Loucy (cell line): ENCODE measurements at regions not wholly inside any gene's neighbourhood (a gene's known extent, or its start where the extent isn't known, plus 50 kb on each side); places are given as distances from the start of the nearest gene placed in this dataset.

Experiments used
- H2AFZ ChIP-seq: fragments of 200-600 bp; sonication (generic); 2 replicates; pipeline ENCODE4 v1.6.0; 2016; ENCODE audit warnings: antibody characterized with exemption, mild to moderate bottlenecking, low read length, moderate library complexity
- H3F3A ChIP-seq: fragments of 200-600 bp; 2 replicates; pipeline ENCODE4 v1.6.0; 2016; ENCODE audit warnings: antibody characterized with exemption, low read depth, mild to moderate bottlenecking
- H3K27me3 ChIP-seq: fragments of 200-600 bp; sonication (generic); 2 replicates; pipeline ENCODE4 v1.6.1; 2014; ENCODE audit warnings: low read length, mild to moderate bottlenecking; ENCODE audit not compliant: insufficient read depth, poor library complexity, severe bottlenecking
- H3K36me3 ChIP-seq: fragments of 200-600 bp; sonication (generic); 2 replicates; pipeline ENCODE4 v1.6.1; 2016; ENCODE audit warnings: low read length; ENCODE audit not compliant: insufficient read depth
- H3K4me1 ChIP-seq: fragments of 200-600 bp; sonication (generic); 2 replicates; pipeline ENCODE4 v1.5.1; 2014; ENCODE audit warnings: low read length, mild to moderate bottlenecking; ENCODE audit not compliant: insufficient read depth, poor library complexity, severe bottlenecking
- H3K4me2 ChIP-seq: fragments of 200-600 bp; sonication (generic); 2 replicates; pipeline ENCODE4 v1.6.0; 2014; ENCODE audit warnings: antibody characterized with exemption, low read length, low read depth, mild to moderate bottlenecking; ENCODE audit not compliant: poor library complexity, severe bottlenecking
- H3K4me3 ChIP-seq: fragments of 200-600 bp; sonication (generic); 2 replicates; pipeline ENCODE4 v1.5.1; 2014; ENCODE audit warnings: low read length, mild to moderate bottlenecking, mixed read lengths; ENCODE audit not compliant: poor library complexity, severe bottlenecking
- H3K79me2 ChIP-seq: fragments of 200-600 bp; sonication (generic); 2 replicates; pipeline ENCODE4 v1.6.1; 2014; ENCODE audit warnings: low read length; ENCODE audit not compliant: insufficient read depth
- H3K9ac ChIP-seq: fragments of 200-600 bp; sonication (generic); 2 replicates; pipeline ENCODE4 v1.6.0; 2014; ENCODE audit warnings: mild to moderate bottlenecking, low read depth, low read length, moderate library complexity; ENCODE audit not compliant: poor library complexity, severe bottlenecking
- H3K9me2 ChIP-seq: fragments of 200-600 bp; sonication (generic); replicated peaks from 2 replicates; pipeline ENCODE4 v1.6.1; 2016; ENCODE audit warnings: low read depth, low read length, mixed read lengths
- H3K9me3 ChIP-seq: fragments of 200-600 bp; sonication (generic); 2 replicates; pipeline ENCODE4 v1.6.1; 2014; ENCODE audit warnings: mild to moderate bottlenecking, antibody characterized with exemption, low read length, low read depth; ENCODE audit not compliant: insufficient read depth
- H4K20me1 ChIP-seq: fragments of 200-600 bp; sonication (generic); 2 replicates; pipeline ENCODE4 v1.6.0; 2014; ENCODE audit warnings: antibody characterized with exemption, low read length, mild to moderate bottlenecking; ENCODE audit not compliant: insufficient read depth, poor library complexity, severe bottlenecking
- CTCF ChIP-seq: fragments of 200-600 bp; sonication (generic); conservative IDR thresholded peaks from 2 replicates; pipeline ENCODE4 v1.5.1; 2014; ENCODE audit warnings: mild to moderate bottlenecking, antibody characterized with exemption, low read length
- EZH2phosphoT487 ChIP-seq: fragments of 200-600 bp; IDR thresholded peaks from 2 replicates; pipeline ENCODE4 v1.6.1; 2018; ENCODE audit warnings: antibody characterized with exemption, mild to moderate bottlenecking, moderate library complexity, borderline replicate concordance

- no peak overlapping the region for H3K4me2 ChIP-seq
- H3K9me2 ChIP-seq, result no peaks in the 10 kb centered on the region
- no peaks in the 10 kb centered on the region for H3K36me3 ChIP-seq
- H3K4me3 ChIP-seq, result no peak overlapping the region
- no peak overlapping the region for H2AFZ ChIP-seq
- peaks cover 22% of the 10 kb centered on the region for H3K4me1 ChIP-seq
- no peaks in the 10 kb centered on the region for H4K20me1 ChIP-seq
- TF ChIP-seq EZH2phosphoT487, result no peak
- TF ChIP-seq CTCF, result no peak
- H3K9ac ChIP-seq, result no peak overlapping the region
- no peaks in the 10 kb centered on the region for H3K27me3 ChIP-seq
- H3F3A ChIP-seq, result no peaks in the 10 kb centered on the region
- H3K79me2 ChIP-seq, result no peaks in the 10 kb centered on the region
- no peaks in the 10 kb centered on the region for H3K9me3 ChIP-seq
Measured at GRCh38 chr6:40723967-40724366, 136.8 kb upstream of the LRFN2 start.

GRCh38 chr6:40722553-40723258 is 135.5 kb upstream of the LRFN2 start:
- H3K9me3 ChIP-seq, result no peaks in the 10 kb centered on the region
- no peaks in the 10 kb centered on the region for H3K79me2 ChIP-seq
- H3K9me2 ChIP-seq, result no peaks in the 10 kb centered on the region
- no peak overlapping the region for H3K4me2 ChIP-seq
- no peak for TF ChIP-seq CTCF
- no peak for TF ChIP-seq EZH2phosphoT487
- H4K20me1 ChIP-seq, result no peaks in the 10 kb centered on the region
- no peak overlapping the region for H2AFZ ChIP-seq
- no peaks in the 10 kb centered on the region for H3F3A ChIP-seq
- no peaks in the 10 kb centered on the region for H3K27me3 ChIP-seq
- no peak overlapping the region for H3K9ac ChIP-seq
- no peaks in the 10 kb centered on the region for H3K36me3 ChIP-seq
- no peak overlapping the region for H3K4me3 ChIP-seq
- H3K4me1 ChIP-seq, result peaks cover 22% of the 10 kb centered on the region

GRCh38 chr6:40722091-40722490 is 134.9 kb upstream of the LRFN2 start:
- Histone ChIP-seq H3K4me1 (peaks cover 25% of the 10 kb centered on the region), H3K27me3 (no peaks in the 10 kb centered on the region), H3K4me2 (no peak overlapping the region), H3K9me3 (no peaks in the 10 kb centered on the region), H3F3A (no peaks in the 10 kb centered on the region), H3K79me2 (no peaks in the 10 kb centered on the region), H2AFZ (no peak overlapping the region), H3K4me3 (no peak overlapping the region), H3K9ac (no peak overlapping the region), H4K20me1 (no peaks in the 10 kb centered on the region), H3K36me3 (no peaks in the 10 kb centered on the region), H3K9me2 (no peaks in the 10 kb centered on the region)
- no peak for TF ChIP-seq EZH2phosphoT487
- TF ChIP-seq CTCF, result no peak
